Neural cell (in vitro differentiated cells): ENCODE measurements at regions not wholly inside any gene's neighbourhood (a gene's known extent, or its start where the extent isn't known, plus 50 kb on each side); places are given as distances from the start of the nearest gene placed in this dataset.

Experiments
- H2AFZ ChIP-seq: fragments of 200-600, 300-800 bp; sonication (generic), shearing (Covaris generic); 2 replicates; pipeline ENCODE4 v1.6.0; 2014; ENCODE audit warnings: low read depth, mild to moderate bottlenecking, antibody characterized with exemption, low read length, moderate library complexity
- H3F3A ChIP-seq: fragments of 200-600 bp; shearing (Covaris generic); 2 replicates; pipeline ENCODE4 v1.6.1; 2016; ENCODE audit warnings: mild to moderate bottlenecking, moderate library complexity, mixed read lengths, antibody characterized with exemption, low read length; ENCODE audit not compliant: insufficient read depth, poor library complexity, severe bottlenecking
- H3K27ac ChIP-seq: fragments of 200-600, 300-800 bp; sonication (generic), shearing (Covaris generic); 2 replicates; pipeline ENCODE4 v1.5.1; 2014; ENCODE audit warnings: mild to moderate bottlenecking, low read length, moderate library complexity
- H3K27me3 ChIP-seq: fragments of 300-800, 200-600 bp; sonication (generic), shearing (Covaris generic); 2 replicates; pipeline ENCODE4 v1.6.0; 2014; ENCODE audit warnings: mild to moderate bottlenecking, low read depth, low read length, moderate library complexity; ENCODE audit not compliant: insufficient read depth
- H3K36me3 ChIP-seq: fragments of 300-800, 200-600 bp; sonication (generic), shearing (Covaris generic); 2 replicates; pipeline ENCODE4 v1.5.1; 2014; ENCODE audit warnings: mild to moderate bottlenecking, antibody characterized with exemption, low read length, moderate library complexity; ENCODE audit not compliant: insufficient read depth
- H3K4me2 ChIP-seq: fragments of 300-800, 200-600 bp; sonication (generic), shearing (Covaris generic); 2 replicates; pipeline ENCODE4 v1.6.0; 2014; ENCODE audit warnings: mild to moderate bottlenecking, low read length
- H3K4me3 ChIP-seq: fragments of 300-800, 200-600 bp; sonication (generic), shearing (Covaris generic); 2 replicates; pipeline ENCODE4 v1.5.1; 2014; ENCODE audit warnings: mild to moderate bottlenecking, low read length, moderate library complexity
- H3K79me2 ChIP-seq: fragments of 200-600 bp; shearing (Covaris generic); replicated peaks from 2 replicates; pipeline ENCODE4 v1.6.0; 2014; ENCODE audit warnings: mild to moderate bottlenecking, low read length, moderate library complexity; ENCODE audit not compliant: insufficient read depth
- H3K9ac ChIP-seq: fragments of 300-800, 200-600 bp; sonication (generic), shearing (Covaris generic); 2 replicates; pipeline ENCODE4 v1.6.1; 2016; ENCODE audit warnings: mild to moderate bottlenecking, low read length, mixed read lengths
- H3K9me2 ChIP-seq: fragments of 200-600 bp; shearing (Covaris generic); 2 replicates; pipeline ENCODE4 v1.6.1; 2016; ENCODE audit warnings: mild to moderate bottlenecking, low read length, mixed read lengths; ENCODE audit not compliant: insufficient read depth
- H3K9me3 ChIP-seq: fragments of 200-600, 300-800 bp; sonication (generic), shearing (Covaris generic); 2 replicates; pipeline ENCODE4 v1.6.1; 2016; ENCODE audit warnings: mild to moderate bottlenecking, mixed run types, low read length, moderate library complexity, mixed read lengths
- H4K20me1 ChIP-seq: fragments of 200-600 bp; shearing (Covaris generic); 2 replicates; pipeline ENCODE4 v1.6.1; 2016; ENCODE audit warnings: mild to moderate bottlenecking, mixed run types; ENCODE audit not compliant: insufficient read depth
- CTCF ChIP-seq: fragments of 450-650 bp; IDR thresholded peaks from 2 replicates; pipeline ENCODE4 v1.5.1; 2014; ENCODE audit warnings: antibody characterized with exemption, mild to moderate bottlenecking, moderate library complexity; ENCODE audit not compliant: poor library complexity, severe bottlenecking
- EP300 ChIP-seq: fragments of 450-650 bp; conservative IDR thresholded peaks from 2 replicates; pipeline ENCODE4 v1.6.1; 2014; ENCODE audit warnings: antibody characterized with exemption, mild to moderate bottlenecking, moderate library complexity; ENCODE audit not compliant: poor library complexity, severe bottlenecking
- EZH2 ChIP-seq: fragments of 200-600, 300-800 bp; shearing (Covaris generic), sonication (generic); IDR thresholded peaks from 2 replicates; pipeline ENCODE4 v1.6.1; 2014; ENCODE audit warnings: antibody characterized with exemption, low read length, borderline replicate concordance, mild to moderate bottlenecking; ENCODE audit not compliant: insufficient read depth, poor library complexity, severe bottlenecking
- MXI1 ChIP-seq: fragments of 450-650 bp; conservative IDR thresholded peaks from 2 replicates; pipeline ENCODE4 v1.6.1; 2014; ENCODE audit warnings: antibody characterized with exemption, mild to moderate bottlenecking; ENCODE audit not compliant: poor library complexity, severe bottlenecking
- POLR2AphosphoS5 ChIP-seq: IDR thresholded peaks from 2 replicates; pipeline ENCODE4 v1.6.1; 2012
- RAD21 ChIP-seq: fragments of 450-650 bp; conservative IDR thresholded peaks from 2 replicates; pipeline ENCODE4 v1.6.1; 2014; ENCODE audit warnings: antibody characterized with exemption, mild to moderate bottlenecking, moderate library complexity
- REST ChIP-seq: IDR thresholded peaks from 2 replicates; pipeline ENCODE4 v1.6.1; 2012; ENCODE audit warnings: borderline replicate concordance
- SMC3 ChIP-seq: fragments of 450-650 bp; conservative IDR thresholded peaks from 2 replicates; pipeline ENCODE4 v1.6.1; 2014; ENCODE audit warnings: antibody characterized with exemption, mild to moderate bottlenecking, moderate library complexity; ENCODE audit not compliant: poor library complexity
- TAF1 ChIP-seq: IDR thresholded peaks from 2 replicates; pipeline ENCODE4 v1.6.1; 2012; ENCODE audit warnings: low read depth

- Histone ChIP-seq H3K4me2 (no peak overlapping the region), H3K4me3 (no peak overlapping the region), H3K9me3 (no peaks in the 10 kb centered on the region), H2AFZ (no peak overlapping the region), H3K27me3 (no peaks in the 10 kb centered on the region), H3K9ac (no peak overlapping the region), H4K20me1 (no peaks in the 10 kb centered on the region), H3F3A (no peaks in the 10 kb centered on the region), H3K36me3 (no peaks in the 10 kb centered on the region), H3K27ac (no peak overlapping the region), H3K79me2 (no peaks in the 10 kb centered on the region), H3K9me2 (no peaks in the 10 kb centered on the region)
- TF ChIP-seq TAF1, result no peak
- no peak for TF ChIP-seq POLR2AphosphoS5
- no peak for TF ChIP-seq RAD21
- TF ChIP-seq EZH2, result no peak
- no peak for TF ChIP-seq REST
- no peak for TF ChIP-seq CTCF
- no peak for TF ChIP-seq MXI1
- TF ChIP-seq SMC3, result no peak
- TF ChIP-seq EP300, result no peak
Observed at GRCh38 chr10:71082960-71083715, 129.2 kb upstream of the UNC5B start.

- TF ChIP-seq SMC3 (no peak), CTCF (no peak)
- no peaks in the 10 kb centered on the region for H3K79me2 ChIP-seq
- H3F3A ChIP-seq, result no peaks in the 10 kb centered on the region
- H4K20me1 ChIP-seq, result no peaks in the 10 kb centered on the region
- H2AFZ ChIP-seq, result no peak overlapping the region
- no peaks in the 10 kb centered on the region for H3K9me2 ChIP-seq
- no peak overlapping the region for H3K27ac ChIP-seq
- H3K9ac ChIP-seq, result no peak overlapping the region
- no peak overlapping the region for H3K4me3 ChIP-seq
- H3K4me2 ChIP-seq, result no peak overlapping the region
- H3K9me3 ChIP-seq, result no peaks in the 10 kb centered on the region
- no peaks in the 10 kb centered on the region for H3K36me3 ChIP-seq
- no peaks in the 10 kb centered on the region for H3K27me3 ChIP-seq
Observed at GRCh38 chr10:71083716-71083975, 128.7 kb upstream of the UNC5B start.
